SK-N-MC (cell line): ENCODE measurements at regions not wholly inside any gene's neighbourhood (a gene's known extent, or its start where the extent isn't known, plus 50 kb on each side); places are given as distances from the start of the nearest gene placed in this dataset.

Experiments used
- DNase-seq: peaks from one replicate; pipeline ENCODE4 v3.0.0-alpha.2; 2011; ENCODE audit warnings: low read depth, low spot score
- H3K27ac ChIP-seq: fragments of 200-600 bp; sonication (generic); 2 replicates; pipeline ENCODE4 v1.5.1; 2016; ENCODE audit warnings: mixed run types
- H3K36me3 ChIP-seq: fragments of 200-600 bp; sonication (generic); 2 replicates; pipeline ENCODE4 v1.6.1; 2017; ENCODE audit warnings: antibody characterized with exemption, low read length, mixed read lengths; ENCODE audit not compliant: insufficient read depth
- H3K4me3 ChIP-seq: fragments of 200-600 bp; sonication (generic); 2 replicates; pipeline ENCODE4 v1.5.1; 2016
- H3K9ac ChIP-seq: fragments of 200-600 bp; sonication (generic); 2 replicates; pipeline ENCODE4 v1.8.0; 2017; ENCODE audit warnings: mixed run types, mixed read lengths; ENCODE audit not compliant: insufficient read length
- H3K9me3 ChIP-seq: fragments of 200-600 bp; sonication (generic); 2 replicates; pipeline ENCODE4 v1.6.1; 2017; ENCODE audit warnings: low read depth, mild to moderate bottlenecking, antibody characterized with exemption, low read length, moderate library complexity, mixed read lengths
- EZH2 ChIP-seq: fragments of 200-600 bp; sonication (generic); IDR thresholded peaks from one replicate; pipeline ENCODE4 v1.6.1; 2017; ENCODE audit warnings: antibody characterized with exemption
- FOXP2 ChIP-seq: optimal IDR thresholded peaks from 2 replicates; pipeline ENCODE3; 2011; ENCODE audit warnings: mild to moderate bottlenecking, moderate library complexity; ENCODE audit not compliant: insufficient read depth; ENCODE audit errors: extremely low read length, control extremely low read depth
- POLR2AphosphoS5 ChIP-seq: IDR thresholded peaks from 2 replicates; pipeline ENCODE4 v1.6.1; 2012; ENCODE audit warnings: mild to moderate bottlenecking, low read depth, low read length, borderline replicate concordance

GRCh38 chr17:6306820-6307219, 128.1 kb downstream of the AIPL1 start:
- DNase-seq = no peak
- no peak overlapping the region for H3K4me3 ChIP-seq
- H3K27ac ChIP-seq = no peak overlapping the region
- H3K9ac ChIP-seq = no peak overlapping the region
- H3K36me3 ChIP-seq = no peaks in the 10 kb centered on the region
- TF ChIP-seq FOXP2 (no peak), POLR2AphosphoS5 (no peak), EZH2 (no peak)
- no peaks in the 10 kb centered on the region for H3K9me3 ChIP-seq

DNA sequence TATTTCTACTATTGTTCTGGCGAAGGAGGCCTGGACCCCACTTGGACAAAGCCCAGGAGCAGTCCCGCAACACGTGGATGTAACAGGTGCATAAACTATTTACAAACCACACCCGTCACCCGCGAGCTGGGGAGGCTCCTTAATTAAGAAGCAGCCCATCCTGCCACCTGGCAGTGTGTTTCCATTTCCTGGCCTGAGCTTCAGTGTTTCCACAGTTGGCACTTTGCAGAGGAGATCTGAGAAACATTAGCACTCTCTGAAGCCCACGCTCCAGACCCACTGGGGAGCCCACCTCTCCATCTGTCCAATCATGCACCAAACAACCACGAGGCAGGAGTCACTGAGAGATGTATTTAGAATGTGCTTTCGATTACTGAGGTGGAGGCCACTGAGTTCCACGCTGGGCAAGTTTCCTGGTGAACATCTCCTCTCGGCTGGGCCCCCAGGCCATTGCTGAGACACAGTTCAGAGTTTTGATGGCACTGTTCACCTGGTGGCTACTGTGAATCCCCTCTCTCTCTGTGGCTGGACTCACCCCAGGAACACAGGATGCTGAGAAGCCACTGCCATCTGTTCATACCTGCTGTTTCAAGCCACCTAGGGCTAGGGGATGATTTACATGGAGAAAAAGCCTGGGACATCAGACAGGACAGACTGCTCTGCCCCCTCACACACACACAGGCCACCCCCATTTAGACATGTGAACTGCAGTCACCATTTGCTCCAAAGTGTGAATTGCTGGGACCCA, 129.1 kb downstream of the AIPL1 start:
- DNase-seq = no peak

GRCh38 chr17:6304894-6305612, 129.9 kb downstream of the AIPL1 start:
- TF ChIP-seq POLR2AphosphoS5 (no peak), FOXP2 (no peak), EZH2 (no peak)
- Histone ChIP-seq H3K9me3 (no peaks in the 10 kb centered on the region), H3K36me3 (no peaks in the 10 kb centered on the region), H3K9ac (no peak overlapping the region), H3K4me3 (no peak overlapping the region), H3K27ac (no peak overlapping the region)
- DNase-seq = no peak

More for the DNA sequence above, 129.1 kb downstream of the AIPL1 start:
- no peak overlapping the region for H3K4me3 ChIP-seq
- no peak overlapping the region for H3K27ac ChIP-seq
- H3K36me3 ChIP-seq = no peaks in the 10 kb centered on the region
- H3K9ac ChIP-seq = no peak overlapping the region
- TF ChIP-seq POLR2AphosphoS5 (no peak), FOXP2 (no peak), EZH2 (no peak)
- H3K9me3 ChIP-seq = no peaks in the 10 kb centered on the region

GRCh38 chr17:6303664-6304063, 131.3 kb downstream of the AIPL1 start:
- TF ChIP-seq FOXP2 (no peak), POLR2AphosphoS5 (no peak), EZH2 (no peak)
- no peak for DNase-seq
- Histone ChIP-seq H3K9me3 (no peaks in the 10 kb centered on the region), H3K27ac (no peak overlapping the region), H3K9ac (no peak overlapping the region), H3K36me3 (no peaks in the 10 kb centered on the region), H3K4me3 (no peak overlapping the region)

DNA sequence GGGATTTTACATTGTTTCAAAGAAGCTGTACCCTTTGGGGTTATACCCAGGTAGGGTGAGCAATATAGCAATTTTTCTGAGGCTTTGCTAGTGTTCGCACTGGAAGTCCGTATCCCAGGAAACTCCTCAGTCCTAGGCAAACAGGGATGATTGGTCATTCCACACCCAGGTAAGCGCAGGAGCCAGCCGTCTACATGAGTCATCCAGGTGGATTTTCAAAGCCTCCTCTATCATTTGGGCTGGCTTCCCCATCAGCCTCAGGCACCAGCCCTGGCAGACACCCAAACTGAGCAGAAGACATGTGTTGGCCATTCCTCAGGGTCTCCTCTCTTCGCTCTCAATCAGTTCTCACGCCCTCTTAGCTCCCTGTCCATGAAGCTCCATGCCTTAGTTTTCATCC, 135.6 kb downstream of the AIPL1 start:
- DNase-seq = no peak
- TF ChIP-seq POLR2AphosphoS5 (no peak), FOXP2 (no peak), EZH2 (no peak)
- H3K36me3 ChIP-seq = no peaks in the 10 kb centered on the region
- no peak overlapping the region for H3K4me3 ChIP-seq
- H3K9ac ChIP-seq = no peak overlapping the region
- no peaks in the 10 kb centered on the region for H3K9me3 ChIP-seq
- H3K27ac ChIP-seq = no peak overlapping the region

DNA sequence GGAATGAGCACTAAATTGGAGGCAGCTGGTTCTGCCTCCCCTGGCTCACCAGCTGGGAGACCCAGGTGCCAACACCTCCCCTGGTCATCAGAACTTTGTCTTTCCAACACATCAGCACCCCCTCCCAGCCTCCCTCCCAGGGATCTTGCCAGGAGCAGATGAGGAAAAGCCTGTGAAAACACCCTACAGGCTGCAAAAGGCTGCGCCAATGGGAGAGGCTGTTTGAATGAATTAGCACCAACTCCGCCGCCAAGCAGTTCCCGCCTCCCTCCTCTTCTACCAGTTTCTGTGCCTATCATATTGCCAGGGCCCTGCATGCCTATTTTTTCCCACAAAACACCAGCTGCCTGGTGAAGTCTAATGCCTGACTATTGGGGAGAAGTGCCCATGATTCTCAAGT, 137.0 kb downstream of the AIPL1 start:
- H3K36me3 ChIP-seq = no peaks in the 10 kb centered on the region
- H3K9me3 ChIP-seq = no peaks in the 10 kb centered on the region
- no peak for TF ChIP-seq FOXP2
- no peak for TF ChIP-seq POLR2AphosphoS5
- TF ChIP-seq EZH2 = no peak
- no peak overlapping the region for H3K4me3 ChIP-seq
- DNase-seq = no peak
- no peak overlapping the region for H3K27ac ChIP-seq
- no peak overlapping the region for H3K9ac ChIP-seq

- no peaks in the 10 kb centered on the region for H3K9me3 ChIP-seq
- H3K36me3 ChIP-seq = no peaks in the 10 kb centered on the region
- no peak for TF ChIP-seq EZH2
- TF ChIP-seq POLR2AphosphoS5 = no peak
- no peak for TF ChIP-seq FOXP2
- no peak for DNase-seq
- H3K9ac ChIP-seq = no peak overlapping the region
- H3K27ac ChIP-seq = no peak overlapping the region
- no peak overlapping the region for H3K4me3 ChIP-seq
Observed at GRCh38 chr17:6297119-6297518, 137.8 kb downstream of the AIPL1 start.

GRCh38 chr17:6290488-6291196, 144.3 kb downstream of the AIPL1 start:
- H3K9me3 ChIP-seq = no peaks in the 10 kb centered on the region
- H3K9ac ChIP-seq = no peak overlapping the region
- no peak overlapping the region for H3K27ac ChIP-seq
- H3K36me3 ChIP-seq = no peaks in the 10 kb centered on the region
- no peak for DNase-seq
- no peak for TF ChIP-seq FOXP2
- TF ChIP-seq POLR2AphosphoS5 = no peak
- no peak overlapping the region for H3K4me3 ChIP-seq
